Vagina (tissue), 2 donors: ENCODE measurements at regions not wholly inside any gene's neighbourhood (a gene's known extent, or its start where the extent isn't known, plus 50 kb on each side); places are given as distances from the start of the nearest gene placed in this dataset.

Experiments used
- POLR2A ChIP-seq, 2 donors: fragments of 450-650 bp; IDR thresholded peaks; one replicate each; pipeline ENCODE4 v1.6.1; 2017; ENCODE audit warnings: antibody characterized with exemption in 2 of 2, mild to moderate bottlenecking in 2 of 2, moderate library complexity in 2 of 2
- TF ChIP-seq, protein P1 (sequence below), 3 experiments: fragments of 450-650 bp in 2 of 3; fragments of 200-600 bp in 1 of 3; sonication (generic) in 1 of 3; IDR thresholded peaks; one replicate each; pipeline ENCODE4 v1.5.1; 2017 to 2019; ENCODE audit warnings: antibody characterized with exemption in 3 of 3, mild to moderate bottlenecking in 2 of 3, moderate library complexity in 2 of 3

DNA sequence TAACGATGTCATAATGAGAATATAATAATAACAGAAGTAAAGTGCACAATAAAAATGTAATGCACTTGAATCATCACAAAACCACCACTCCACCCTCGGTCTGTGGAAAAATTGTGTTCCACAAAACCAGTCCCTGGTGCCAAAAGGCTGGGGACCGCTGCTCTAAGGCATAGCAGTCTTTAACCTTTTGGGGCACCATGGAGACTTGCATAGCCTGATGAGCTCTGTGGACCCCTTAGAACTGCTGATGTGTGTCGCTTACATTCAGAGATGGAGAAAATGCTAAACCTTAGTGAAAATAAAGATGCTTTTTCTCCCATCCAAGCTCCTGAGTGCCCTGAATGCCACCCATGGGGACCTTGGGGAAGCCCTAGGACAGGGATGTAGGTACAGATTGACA lies 87.6 kb upstream of the SEPTIN5 start:
- no peak for TF ChIP-seq POLR2A (IDR thresholded peaks at IDR 0.05)
- TF ChIP-seq, protein P1, sequence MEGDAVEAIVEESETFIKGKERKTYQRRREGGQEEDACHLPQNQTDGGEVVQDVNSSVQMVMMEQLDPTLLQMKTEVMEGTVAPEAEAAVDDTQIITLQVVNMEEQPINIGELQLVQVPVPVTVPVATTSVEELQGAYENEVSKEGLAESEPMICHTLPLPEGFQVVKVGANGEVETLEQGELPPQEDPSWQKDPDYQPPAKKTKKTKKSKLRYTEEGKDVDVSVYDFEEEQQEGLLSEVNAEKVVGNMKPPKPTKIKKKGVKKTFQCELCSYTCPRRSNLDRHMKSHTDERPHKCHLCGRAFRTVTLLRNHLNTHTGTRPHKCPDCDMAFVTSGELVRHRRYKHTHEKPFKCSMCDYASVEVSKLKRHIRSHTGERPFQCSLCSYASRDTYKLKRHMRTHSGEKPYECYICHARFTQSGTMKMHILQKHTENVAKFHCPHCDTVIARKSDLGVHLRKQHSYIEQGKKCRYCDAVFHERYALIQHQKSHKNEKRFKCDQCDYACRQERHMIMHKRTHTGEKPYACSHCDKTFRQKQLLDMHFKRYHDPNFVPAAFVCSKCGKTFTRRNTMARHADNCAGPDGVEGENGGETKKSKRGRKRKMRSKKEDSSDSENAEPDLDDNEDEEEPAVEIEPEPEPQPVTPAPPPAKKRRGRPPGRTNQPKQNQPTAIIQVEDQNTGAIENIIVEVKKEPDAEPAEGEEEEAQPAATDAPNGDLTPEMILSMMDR (IDR thresholded peaks at IDR 0.05): no peak
